BLaER1 (cell line): ENCODE measurements at regions not wholly inside any gene's neighbourhood (a gene's known extent, or its start where the extent isn't known, plus 50 kb on each side); places are given as distances from the start of the nearest gene placed in this dataset.

Experiments used
- H3K27ac ChIP-seq: shearing (Covaris generic); formaldehyde crosslinking; 2 replicates; pipeline ENCODE4 v1.8.1; 2022
- H3K27me3 ChIP-seq: shearing (Covaris generic); formaldehyde crosslinking; 2 replicates; pipeline ENCODE4 v1.8.1; 2022
- H3K36me3 ChIP-seq: shearing (Covaris generic); formaldehyde crosslinking; 2 replicates; pipeline ENCODE4 v1.8.1; 2022
- H3K4me1 ChIP-seq: shearing (Covaris generic); formaldehyde crosslinking; 2 replicates; pipeline ENCODE4 v1.8.1; 2022
- H3K4me2 ChIP-seq: shearing (Covaris generic); formaldehyde crosslinking; 2 replicates; pipeline ENCODE4 v1.8.1; 2022
- H3K4me3 ChIP-seq: shearing (Covaris generic); formaldehyde crosslinking; 2 replicates; pipeline ENCODE4 v1.8.1; 2022
- H3K9ac ChIP-seq: shearing (Covaris generic); formaldehyde crosslinking; 2 replicates; pipeline ENCODE4 v1.8.1; 2022
- H3K9me3 ChIP-seq: shearing (Covaris generic); formaldehyde crosslinking; 2 replicates; pipeline ENCODE4 v1.8.1; 2022
- H4K20me1 ChIP-seq: shearing (Covaris generic); formaldehyde crosslinking; 2 replicates; pipeline ENCODE4 v1.8.1; 2022
- Cebpa-rat ChIP-seq: shearing (Covaris generic); IDR thresholded peaks from 2 replicates; pipeline ENCODE4 v1.8.1; 2022

DNA sequence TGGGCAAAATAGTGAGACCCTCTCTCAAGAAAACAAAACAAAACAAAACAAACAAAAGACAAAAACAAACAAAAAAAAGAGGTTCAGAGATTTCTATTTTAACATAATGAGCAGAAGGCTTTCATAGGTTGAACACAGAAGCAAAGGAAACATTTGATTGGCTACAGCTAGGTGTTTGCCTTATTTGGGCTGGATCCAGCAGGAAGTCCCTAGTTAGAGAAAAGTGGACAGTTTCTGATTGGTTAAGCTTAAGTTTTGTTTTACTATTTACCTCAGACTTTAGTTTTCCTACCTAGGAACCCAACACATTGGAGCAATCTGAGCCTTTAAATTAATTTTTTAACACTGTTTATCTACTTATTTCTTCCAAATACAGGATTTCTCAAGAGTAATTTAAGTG lies 566.5 kb upstream of the PCDH15 start:
- no peaks in the 10 kb centered on the region for H4K20me1 ChIP-seq
- H3K9me3 ChIP-seq: no peaks in the 10 kb centered on the region
- no peaks in the 10 kb centered on the region for H3K27me3 ChIP-seq

DNA sequence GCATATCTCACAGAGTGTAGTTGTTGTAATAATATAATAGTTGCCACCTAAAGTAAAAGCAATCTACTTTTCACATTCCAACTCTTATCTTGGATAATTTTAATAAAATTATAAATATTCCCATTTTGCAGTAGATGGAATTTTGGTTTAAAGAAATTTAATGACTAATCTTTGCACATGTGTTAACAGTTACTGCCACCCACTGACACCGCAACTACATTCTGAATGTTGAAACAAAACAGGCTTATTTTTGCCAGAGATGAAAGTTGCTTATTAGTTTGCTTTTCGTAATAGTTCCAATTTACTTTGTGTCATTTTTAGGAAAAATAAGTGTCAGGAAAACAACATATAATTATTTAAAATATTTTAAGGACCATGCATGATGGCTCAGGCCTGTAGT lies 557.5 kb upstream of the PCDH15 start:
- Histone ChIP-seq H3K27ac (no peak overlapping the region), H3K4me3 (no peak overlapping the region), H3K36me3 (no peaks in the 10 kb centered on the region), H3K27me3 (no peaks in the 10 kb centered on the region), H3K4me2 (no peak overlapping the region), H3K9ac (no peak overlapping the region), H3K9me3 (no peaks in the 10 kb centered on the region), H4K20me1 (no peaks in the 10 kb centered on the region), H3K4me1 (no peaks in the 10 kb centered on the region)
- TF ChIP-seq Cebpa-rat: no peak

More for the DNA sequence above, 566.5 kb upstream of the PCDH15 start:
- no peaks in the 10 kb centered on the region for H3K36me3 ChIP-seq
- H3K9ac ChIP-seq: no peak overlapping the region
- H3K4me2 ChIP-seq: no peak overlapping the region
- no peak overlapping the region for H3K27ac ChIP-seq
- no peak overlapping the region for H3K4me3 ChIP-seq
- no peak for TF ChIP-seq Cebpa-rat
- peaks cover 19% of the 10 kb centered on the region for H3K4me1 ChIP-seq

DNA sequence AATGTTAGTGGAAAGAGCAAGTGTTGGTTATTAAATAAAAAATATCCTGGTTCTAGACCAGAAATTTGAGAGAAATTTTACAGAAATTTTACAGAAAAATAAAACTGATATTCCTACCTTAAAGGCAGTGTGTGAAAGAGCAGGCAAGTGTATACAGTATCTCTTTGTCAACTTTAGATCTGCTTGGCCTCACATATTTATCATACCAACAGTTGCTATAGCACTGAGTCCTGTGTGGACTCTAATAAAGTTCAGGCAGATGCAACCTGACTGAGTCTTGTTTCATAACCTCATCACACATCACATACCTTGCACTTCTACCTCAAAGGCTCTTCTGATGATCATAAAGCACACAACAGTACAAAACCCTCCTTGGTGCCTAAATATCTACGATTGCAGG lies 552.4 kb upstream of the PCDH15 start:
- no peak overlapping the region for H3K4me3 ChIP-seq
- no peak overlapping the region for H3K27ac ChIP-seq
- no peaks in the 10 kb centered on the region for H3K4me1 ChIP-seq
- no peaks in the 10 kb centered on the region for H4K20me1 ChIP-seq
- H3K9ac ChIP-seq: no peak overlapping the region
- no peak overlapping the region for H3K4me2 ChIP-seq
- no peaks in the 10 kb centered on the region for H3K27me3 ChIP-seq
- no peak for TF ChIP-seq Cebpa-rat
- no peaks in the 10 kb centered on the region for H3K9me3 ChIP-seq
- H3K36me3 ChIP-seq: no peaks in the 10 kb centered on the region

DNA sequence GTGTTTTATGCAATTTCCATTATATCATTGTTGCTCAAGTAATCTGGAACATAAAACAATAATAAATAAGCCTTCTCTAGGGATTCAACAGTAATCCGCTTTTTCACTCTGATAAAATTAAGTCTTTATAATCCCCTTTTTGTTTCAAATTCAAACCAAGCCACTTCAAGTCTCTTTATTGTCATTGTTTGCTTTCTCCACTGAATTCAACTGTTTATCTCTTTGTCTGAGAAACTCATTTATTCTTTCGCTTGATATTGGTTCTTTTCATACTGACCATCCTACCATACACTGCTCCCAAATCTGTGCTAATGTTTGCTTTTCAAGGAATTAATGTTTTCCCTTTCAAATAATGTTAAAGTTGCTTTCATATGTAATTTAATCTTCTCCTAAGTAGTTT lies 550.4 kb upstream of the PCDH15 start:
- no peak for TF ChIP-seq Cebpa-rat
- Histone ChIP-seq H3K9ac (no peak overlapping the region), H3K36me3 (no peaks in the 10 kb centered on the region), H3K9me3 (no peaks in the 10 kb centered on the region), H3K4me2 (no peak overlapping the region), H3K4me3 (no peak overlapping the region), H4K20me1 (no peaks in the 10 kb centered on the region), H3K27me3 (no peaks in the 10 kb centered on the region), H3K27ac (no peak overlapping the region), H3K4me1 (no peaks in the 10 kb centered on the region)

DNA sequence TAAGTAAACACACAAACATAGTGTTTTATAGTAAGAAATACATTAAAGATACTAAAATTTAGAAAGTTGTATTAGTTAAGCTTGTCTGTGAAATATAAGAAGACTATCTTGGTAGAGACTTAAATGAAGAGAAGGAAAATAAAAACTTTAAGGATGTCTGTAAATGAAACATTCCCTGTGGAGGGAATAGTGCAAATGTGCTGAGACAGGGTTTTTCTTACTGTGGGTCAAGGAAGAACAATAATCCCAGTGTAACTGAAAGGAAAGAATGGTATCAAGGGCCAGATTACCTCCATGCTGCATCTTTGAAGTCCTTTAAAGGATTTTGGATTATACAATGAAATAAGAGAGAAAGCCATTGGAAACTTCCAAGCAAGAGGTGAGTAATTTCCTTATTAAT lies 547.5 kb upstream of the PCDH15 start:
- Histone ChIP-seq H3K27ac (no peak overlapping the region), H4K20me1 (no peaks in the 10 kb centered on the region), H3K27me3 (no peaks in the 10 kb centered on the region), H3K4me2 (no peak overlapping the region), H3K4me3 (no peak overlapping the region), H3K9me3 (no peaks in the 10 kb centered on the region), H3K4me1 (no peaks in the 10 kb centered on the region), H3K9ac (no peak overlapping the region), H3K36me3 (no peaks in the 10 kb centered on the region)
- no peak for TF ChIP-seq Cebpa-rat

DNA sequence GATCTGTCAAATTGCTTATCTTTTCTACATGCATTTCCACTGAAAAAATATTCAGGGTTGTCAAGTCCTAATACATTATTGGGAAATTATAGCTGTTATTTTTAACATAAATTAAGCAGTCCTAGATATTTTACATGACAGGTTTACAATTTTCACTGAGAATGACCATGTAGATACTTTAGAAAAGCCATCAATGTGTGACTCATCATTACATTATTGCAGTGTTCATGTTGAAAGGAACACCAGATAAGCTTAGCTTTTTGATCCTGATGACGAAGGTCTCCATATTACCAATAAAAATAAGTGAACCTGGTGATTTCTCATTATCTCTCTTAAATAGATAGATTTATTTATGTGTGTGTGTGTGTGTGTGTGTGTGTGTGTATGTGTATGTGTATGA lies 529.5 kb upstream of the PCDH15 start:
- Histone ChIP-seq H3K27me3 (no peaks in the 10 kb centered on the region), H3K9ac (no peak overlapping the region), H3K4me1 (no peaks in the 10 kb centered on the region), H3K4me3 (no peak overlapping the region), H3K27ac (no peak overlapping the region), H3K36me3 (no peaks in the 10 kb centered on the region), H4K20me1 (no peaks in the 10 kb centered on the region), H3K4me2 (no peak overlapping the region), H3K9me3 (no peaks in the 10 kb centered on the region)
- TF ChIP-seq Cebpa-rat: no peak

DNA sequence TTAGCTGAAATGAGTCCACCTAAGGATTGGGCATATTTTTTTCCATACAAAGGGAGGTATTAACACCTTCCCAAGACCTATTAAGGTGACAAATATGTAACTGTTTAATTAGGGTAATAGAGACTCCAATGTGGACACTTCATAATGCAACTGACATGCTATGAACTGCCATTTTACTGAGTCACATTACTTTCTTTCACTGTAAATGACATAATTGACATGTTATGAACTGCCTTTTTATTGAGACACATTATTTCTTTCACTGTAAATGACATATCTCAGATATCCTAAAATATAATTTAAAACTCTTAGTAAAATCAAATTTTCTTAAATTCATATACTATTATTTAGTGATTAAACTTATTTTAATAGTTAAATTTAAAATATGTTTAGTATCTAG lies 528.8 kb upstream of the PCDH15 start:
- Histone ChIP-seq H3K4me1 (no peaks in the 10 kb centered on the region), H3K9me3 (no peaks in the 10 kb centered on the region), H4K20me1 (no peaks in the 10 kb centered on the region), H3K4me3 (no peak overlapping the region), H3K4me2 (no peak overlapping the region), H3K36me3 (no peaks in the 10 kb centered on the region), H3K27ac (no peak overlapping the region), H3K27me3 (no peaks in the 10 kb centered on the region), H3K9ac (no peak overlapping the region)
- TF ChIP-seq Cebpa-rat: no peak

DNA sequence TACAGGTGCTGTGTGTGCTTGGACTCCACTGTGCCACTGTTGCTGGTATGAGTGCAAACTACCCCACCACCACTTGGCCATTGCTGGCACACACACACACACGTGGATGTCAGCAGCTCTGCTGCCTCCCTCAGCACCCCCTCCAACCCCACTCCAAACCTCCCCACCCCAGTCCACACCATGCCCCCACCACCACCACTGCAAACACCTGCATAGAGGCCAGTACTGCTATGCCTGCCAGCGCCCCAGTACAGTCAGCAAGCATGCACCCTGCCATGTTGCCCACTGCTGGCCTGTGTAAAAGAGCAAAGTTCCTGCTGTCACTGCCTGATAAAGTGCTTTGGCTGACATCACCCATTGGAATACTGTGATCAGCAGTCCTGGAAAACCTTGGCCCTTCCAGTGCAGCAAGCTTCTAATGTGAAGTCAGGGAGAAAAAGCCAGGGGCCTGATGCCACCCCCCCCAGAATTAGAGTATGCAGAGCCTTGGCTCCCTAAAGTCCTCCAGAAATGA lies 519.2 kb upstream of the PCDH15 start:
- Histone ChIP-seq H3K4me3 (no peak overlapping the region), H3K4me2 (no peak overlapping the region), H3K27me3 (no peaks in the 10 kb centered on the region), H3K27ac (no peak overlapping the region), H3K4me1 (no peaks in the 10 kb centered on the region), H3K36me3 (no peaks in the 10 kb centered on the region), H3K9ac (no peak overlapping the region), H4K20me1 (no peaks in the 10 kb centered on the region), H3K9me3 (no peaks in the 10 kb centered on the region)
- TF ChIP-seq Cebpa-rat: no peak

DNA sequence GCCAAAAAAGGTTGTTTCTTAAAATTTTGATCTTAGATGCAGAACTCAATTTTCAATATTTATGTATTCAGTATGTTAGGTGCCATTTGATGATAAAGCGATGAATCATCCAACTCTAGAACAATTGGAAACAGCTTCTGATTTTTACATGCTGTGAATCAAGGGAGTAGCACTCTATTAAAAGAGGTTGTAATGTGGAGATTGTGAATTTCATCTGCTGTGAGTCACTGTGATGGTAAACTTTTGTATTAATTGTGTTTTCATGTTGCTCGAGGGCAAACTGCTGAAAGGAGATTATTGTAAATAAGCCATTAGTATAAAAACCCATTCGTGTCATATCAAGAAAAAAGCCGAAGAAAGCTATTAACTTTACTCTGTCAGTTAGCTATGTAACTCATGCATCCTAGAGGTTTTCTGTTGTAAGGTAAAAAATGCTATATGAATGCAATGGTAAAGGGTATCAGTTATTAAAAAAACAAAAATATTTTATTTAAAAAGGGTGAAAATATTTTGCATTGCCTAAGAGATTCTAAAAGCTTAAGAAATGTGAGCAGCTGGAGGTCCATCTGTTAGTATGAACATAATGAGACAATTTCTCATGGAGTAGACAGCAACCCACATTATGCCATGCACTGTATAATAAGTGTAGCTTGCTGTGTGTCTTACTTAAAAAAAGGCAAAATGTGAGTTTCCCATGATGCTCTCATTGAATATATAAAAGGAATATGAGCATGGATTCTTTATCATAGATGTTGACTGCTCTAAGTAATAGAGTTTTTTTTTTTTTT lies 511.0 kb upstream of the PCDH15 start:
- no peak overlapping the region for H3K4me3 ChIP-seq
- no peak for TF ChIP-seq Cebpa-rat
- no peaks in the 10 kb centered on the region for H4K20me1 ChIP-seq
- no peaks in the 10 kb centered on the region for H3K4me1 ChIP-seq
- H3K9me3 ChIP-seq: no peaks in the 10 kb centered on the region
- H3K9ac ChIP-seq: no peak overlapping the region
- H3K27ac ChIP-seq: no peak overlapping the region
- no peaks in the 10 kb centered on the region for H3K36me3 ChIP-seq
- no peaks in the 10 kb centered on the region for H3K27me3 ChIP-seq
- no peak overlapping the region for H3K4me2 ChIP-seq

DNA sequence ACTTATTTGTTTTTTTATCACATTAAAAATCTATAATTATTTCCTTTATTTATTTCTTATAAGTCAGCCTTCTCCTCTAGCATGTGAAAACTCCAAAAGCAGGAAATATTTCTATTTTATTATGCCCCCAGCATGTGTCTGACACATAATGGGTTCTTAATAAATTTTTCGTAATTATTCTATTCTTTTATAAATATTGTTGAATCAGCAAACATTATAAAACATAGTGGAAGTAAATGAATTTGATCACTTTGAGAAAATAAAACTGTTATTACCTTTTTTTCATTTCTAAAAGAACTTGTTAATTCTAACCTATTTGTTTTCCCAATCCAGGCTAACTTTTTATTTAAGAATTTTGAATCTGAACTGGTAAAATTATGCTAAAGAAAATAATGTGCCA lies 509.1 kb upstream of the PCDH15 start:
- Histone ChIP-seq H3K27me3 (no peaks in the 10 kb centered on the region), H3K9ac (no peak overlapping the region), H3K4me1 (no peaks in the 10 kb centered on the region), H3K36me3 (no peaks in the 10 kb centered on the region), H3K9me3 (no peaks in the 10 kb centered on the region), H3K4me2 (no peak overlapping the region), H4K20me1 (no peaks in the 10 kb centered on the region), H3K27ac (no peak overlapping the region), H3K4me3 (no peak overlapping the region)
- TF ChIP-seq Cebpa-rat: no peak

DNA sequence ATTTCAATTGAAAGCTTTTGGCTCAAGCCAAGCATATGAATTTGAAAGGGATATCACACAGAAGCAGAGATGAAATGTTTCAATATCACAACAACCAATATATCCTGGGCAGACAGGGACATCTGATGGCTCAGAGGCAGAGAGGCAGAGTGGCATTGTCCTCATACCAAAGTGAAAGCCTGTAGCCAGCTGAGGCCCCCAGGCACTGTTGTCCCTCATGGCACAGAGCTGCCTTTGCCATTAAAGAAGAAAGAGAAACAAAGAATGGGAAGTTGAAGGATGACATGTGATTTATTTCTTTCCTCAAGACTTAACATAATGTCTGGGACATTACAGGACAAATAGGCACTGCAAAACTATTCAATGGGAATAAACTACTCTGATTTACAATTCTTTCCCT lies 504.3 kb upstream of the PCDH15 start:
- H3K27ac ChIP-seq: no peak overlapping the region
- H3K4me3 ChIP-seq: no peak overlapping the region
- no peaks in the 10 kb centered on the region for H3K4me1 ChIP-seq
- H3K9ac ChIP-seq: no peak overlapping the region
- H3K36me3 ChIP-seq: no peaks in the 10 kb centered on the region
- no peaks in the 10 kb centered on the region for H3K27me3 ChIP-seq
- no peaks in the 10 kb centered on the region for H4K20me1 ChIP-seq
- no peak overlapping the region for H3K4me2 ChIP-seq
- H3K9me3 ChIP-seq: no peaks in the 10 kb centered on the region
- no peak for TF ChIP-seq Cebpa-rat
